H1 (cell line): ENCODE measurements at regions not wholly inside any gene's neighbourhood (a gene's known extent, or its start where the extent isn't known, plus 50 kb on each side); places are given as distances from the start of the nearest gene placed in this dataset.

Source experiments
- CTCF ChIA-PET: fragments of 300-600 bp; sonication (Branson Sonifier 250); formaldehyde crosslinking; loops from one replicate; lab custom pipeline; 2021; ENCODE audit not compliant: partially characterized antibody; lab: Charles Lee
- POLR2A ChIA-PET: fragments of 300-600 bp; sonication (Branson Sonifier 250); formaldehyde crosslinking; loops from one replicate; lab custom pipeline; 2021; ENCODE audit warnings: inconsistent platforms; ENCODE audit not compliant: partially characterized antibody; lab: Charles Lee
- DNase-seq, 2 experiments: peaks; one replicate each; pipeline versions ENCODE4 v3.0.0 to v3.0.0-alpha.2; 2010 to 2022; ENCODE audit warnings: low spot score in 2 of 2, low read depth in 1 of 2, mixed read lengths in 1 of 2
- FAIRE-seq: peaks from 2 replicates; lab custom pipeline; 2011; peaks lifted over from hg19 to GRCh38; lab: Jason Lieb, UNC
- H2AFZ ChIP-seq: 2 replicates; pipeline ENCODE4 v1.8.1; 2012; ENCODE audit warnings: low read length, inconsistent platforms
- H2AK5ac ChIP-seq: 2 replicates; pipeline ENCODE4 v1.6.1; 2013; ENCODE audit warnings: low read depth, low read length
- H2BK120ac ChIP-seq: replicated peaks from 2 replicates; pipeline ENCODE3; 2013; ENCODE audit warnings: low read depth, low read length, inconsistent platforms
- H2BK12ac ChIP-seq: 2 replicates; pipeline ENCODE4 v1.6.1; 2013; ENCODE audit warnings: low read depth, low read length
- H2BK15ac ChIP-seq: 2 replicates; pipeline ENCODE4 v1.6.1; 2013; ENCODE audit warnings: low read length
- H2BK20ac ChIP-seq: 2 replicates; pipeline ENCODE4 v1.6.1; 2013; ENCODE audit warnings: low read length
- H2BK5ac ChIP-seq: 2 replicates; pipeline ENCODE4 v1.6.1; 2013; ENCODE audit warnings: low read depth, low read length
- H3K14ac ChIP-seq: 2 replicates; pipeline ENCODE4 v1.6.1; 2013; ENCODE audit warnings: inconsistent platforms; ENCODE audit not compliant: insufficient read length
- H3K18ac ChIP-seq: 2 replicates; pipeline ENCODE4 v1.6.1; 2013; ENCODE audit warnings: low read length; ENCODE audit errors: extremely low read depth
- H3K23ac ChIP-seq: 2 replicates; pipeline ENCODE4 v1.6.1; 2013; ENCODE audit warnings: inconsistent platforms; ENCODE audit not compliant: insufficient read length
- H3K23me2 ChIP-seq: 2 replicates; pipeline ENCODE4 v1.6.1; 2013; ENCODE audit warnings: low read depth, low read length
- H3K27ac ChIP-seq: 2 replicates; pipeline ENCODE4 v1.6.1; 2011; ENCODE audit warnings: low read depth, low read length, inconsistent platforms
- H3K27me3 ChIP-seq, 4 experiments: replicated peaks in 1 of 4; 1 replicate in 1 of 4; 2 replicates in 3 of 4; pipeline versions ENCODE4 v1.6.1 to v1.8.1; 2011 to 2013; ENCODE audit warnings: low read length in 3 of 4, mild to moderate bottlenecking in 3 of 4, inconsistent platforms in 2 of 4, mixed read lengths in 2 of 4, moderate library complexity in 1 of 4; ENCODE audit not compliant: control insufficient read depth in 3 of 4, insufficient read depth in 3 of 4; ENCODE audit errors: extremely low read depth in 1 of 4
- H3K36me3 ChIP-seq, 4 experiments: 2 replicates each; pipeline versions ENCODE4 v1.6.1 to v1.8.1; 2011 to 2013; ENCODE audit warnings: mild to moderate bottlenecking in 4 of 4, low read length in 3 of 4, moderate library complexity in 2 of 4, control low read depth in 1 of 4, inconsistent platforms in 1 of 4; ENCODE audit not compliant: insufficient read depth in 4 of 4, control insufficient read depth in 2 of 4
- H3K4ac ChIP-seq: replicated peaks from 2 replicates; pipeline ENCODE3; 2013; ENCODE audit warnings: low read length, low read depth, mixed read lengths, inconsistent platforms; ENCODE audit not compliant: insufficient read length
- H3K4me1 ChIP-seq, 4 experiments: replicated peaks in 1 of 4; 1 replicate in 1 of 4; 2 replicates in 3 of 4; pipeline versions ENCODE4 v1.6.1 to v1.8.1; 2011 to 2013; ENCODE audit warnings: low read length in 3 of 4, inconsistent platforms in 2 of 4, mixed read lengths in 1 of 4; ENCODE audit not compliant: insufficient read depth in 4 of 4, control insufficient read depth in 3 of 4
- H3K4me2 ChIP-seq, 2 experiments: 2 replicates each; pipeline versions ENCODE4 v1.6.1 to v1.8.1; 2011 to 2013; ENCODE audit warnings: low read depth in 2 of 2, low read length in 2 of 2, control low read depth in 1 of 2, inconsistent platforms in 1 of 2, mild to moderate bottlenecking in 1 of 2; ENCODE audit not compliant: insufficient read depth in 1 of 2
- H3K4me3 ChIP-seq, 4 experiments: fragments of 200-600, 300-600 bp in 1 of 4; sonication (generic), shearing (Covaris generic), sonication (Bioruptor Twin) in 1 of 4; 2 replicates each; pipeline versions ENCODE4 v1.5.1 to v1.8.1; 2011 to 2016; ENCODE audit warnings: low read length in 4 of 4, low read depth in 3 of 4, control low read depth in 2 of 4, inconsistent platforms in 2 of 4, mild to moderate bottlenecking in 2 of 4, mixed read lengths in 1 of 4, moderate library complexity in 1 of 4; ENCODE audit not compliant: insufficient read depth in 2 of 4; ENCODE audit errors: extremely low read depth in 1 of 4
- H3K56ac ChIP-seq: replicated peaks from 2 replicates; pipeline ENCODE3; 2013; ENCODE audit warnings: low read depth, mild to moderate bottlenecking, mixed read lengths, low read length, inconsistent platforms; ENCODE audit not compliant: insufficient read length
- H3K79me1 ChIP-seq: 2 replicates; pipeline ENCODE4 v1.6.1; 2013; ENCODE audit warnings: low read depth, low read length, control low read depth
- H3K79me2 ChIP-seq, 2 experiments: 2 replicates each; pipeline versions ENCODE4 v1.6.1 to v1.8.1; 2012 to 2013; ENCODE audit warnings: low read length in 2 of 2, mild to moderate bottlenecking in 2 of 2, inconsistent platforms in 1 of 2; ENCODE audit not compliant: insufficient read depth in 2 of 2, control insufficient read depth in 1 of 2
- H3K9ac ChIP-seq, 4 experiments: replicated peaks in 1 of 4; 1 replicate in 1 of 4; 2 replicates in 3 of 4; pipeline versions ENCODE4 v1.6.1 to v1.8.1; 2011 to 2013; ENCODE audit warnings: low read depth in 3 of 4, low read length in 3 of 4, control low read depth in 2 of 4, mild to moderate bottlenecking in 2 of 4, moderate library complexity in 2 of 4, inconsistent platforms in 1 of 4; ENCODE audit errors: extremely low read depth in 1 of 4
- H3K9me3 ChIP-seq, 2 experiments: 2 replicates each; pipeline versions ENCODE4 v1.6.1 to v1.8.1; 2012 to 2013; ENCODE audit warnings: mild to moderate bottlenecking in 2 of 2, moderate library complexity in 2 of 2, control low read depth in 1 of 2, inconsistent platforms in 1 of 2, low read depth in 1 of 2, low read length in 1 of 2, mixed read lengths in 1 of 2; ENCODE audit not compliant: insufficient read depth in 2 of 2
- H4K20me1 ChIP-seq, 2 experiments: replicated peaks in 1 of 2; 2 replicates each; pipeline versions ENCODE3 to v1.8.1; 2011 to 2013; ENCODE audit warnings: inconsistent platforms in 2 of 2, low read length in 2 of 2, mild to moderate bottlenecking in 1 of 2; ENCODE audit not compliant: insufficient read depth in 2 of 2, control insufficient read depth in 1 of 2
- H4K5ac ChIP-seq: 2 replicates; pipeline ENCODE4 v1.6.1; 2013; ENCODE audit warnings: low read length, low read depth, mixed read lengths, inconsistent platforms; ENCODE audit not compliant: insufficient read length
- H4K8ac ChIP-seq: 2 replicates; pipeline ENCODE4 v1.8.0; 2013; ENCODE audit warnings: mild to moderate bottlenecking, moderate library complexity, low read length, inconsistent platforms; ENCODE audit not compliant: insufficient read depth; ENCODE audit errors: extremely low read depth
- H4K91ac ChIP-seq: replicated peaks from 2 replicates; pipeline ENCODE3; 2013; ENCODE audit warnings: low read length, mixed read lengths, inconsistent platforms; ENCODE audit not compliant: insufficient read length
- CBX5 ChIP-seq: fragments of 300-800, 300-1000 bp; sonication (generic); IDR thresholded peaks from 2 replicates; pipeline ENCODE4 v1.7.1; 2016; ENCODE audit warnings: antibody characterized with exemption, low read length, low read depth
- CEBPB ChIP-seq: IDR thresholded peaks from 2 replicates; pipeline ENCODE4 v1.6.1; 2012; ENCODE audit warnings: low read depth, low read length
- CTBP2 ChIP-seq: IDR thresholded peaks from 2 replicates; pipeline ENCODE4 v1.7.0; 2011; ENCODE audit warnings: borderline replicate concordance, mild to moderate bottlenecking, moderate library complexity, mixed read lengths, low read length; ENCODE audit not compliant: insufficient read depth, insufficient read length
- FOSL1 ChIP-seq: IDR thresholded peaks from 2 replicates; pipeline ENCODE4 v1.6.1; 2011; ENCODE audit warnings: mild to moderate bottlenecking, low read depth, low read length, moderate library complexity; ENCODE audit not compliant: insufficient read depth
- HDAC2 ChIP-seq, 2 experiments: fragments of 300-600 bp in 1 of 2; sonication (generic) in 1 of 2; IDR thresholded peaks; 2 replicates each; pipeline ENCODE4 v1.6.1; 2011 to 2012; ENCODE audit warnings: low read depth in 2 of 2, low read length in 2 of 2, mild to moderate bottlenecking in 2 of 2, moderate library complexity in 2 of 2, borderline replicate concordance in 1 of 2, inconsistent platforms in 1 of 2
- RFX5 ChIP-seq: IDR thresholded peaks from 2 replicates; pipeline ENCODE4 v1.6.1; 2011; ENCODE audit warnings: low read depth, low read length, improper control_type of control experiment, borderline replicate concordance
- RXRA ChIP-seq: IDR thresholded peaks from 2 replicates; pipeline ENCODE4 v1.6.1; 2011; ENCODE audit warnings: low read depth, mild to moderate bottlenecking, low read length, moderate library complexity; ENCODE audit not compliant: insufficient read depth
- SIRT6 ChIP-seq: IDR thresholded peaks from one replicate; pipeline ENCODE4 v1.7.1; 2012; ENCODE audit warnings: low read length, inconsistent platforms
- TAF7 ChIP-seq: optimal IDR thresholded peaks from 2 replicates; pipeline ENCODE3; 2011; ENCODE audit warnings: low read depth, mild to moderate bottlenecking, inconsistent platforms, low read length, moderate library complexity, borderline replicate concordance
- WGBS, 2 experiments: shearing (Covaris generic) in 1 of 2; methylation state at CpG; one replicate each; pipeline versions ENCODE4 v1.1.6 to v1.1.7; 2013 to 2015; ENCODE audit warnings: low lambda C conversion rate in 2 of 2, mixed read lengths in 2 of 2, inconsistent platforms in 1 of 2, low coverage in 1 of 2, missing lambda C conversion rate in 1 of 2; ENCODE audit not compliant: insufficient replicate concordance in 2 of 2, insufficient coverage in 1 of 2, insufficient read length in 1 of 2; ENCODE audit errors: extremely low coverage in 1 of 2, missing lambda C conversion rate in 1 of 2; 5-methylcytosine and 5-hydroxymethylcytosine counted together
- TF ChIP-seq, protein P1 (sequence below): IDR thresholded peaks from 2 replicates; pipeline ENCODE4 v1.6.1; 2012; ENCODE audit warnings: low read length, inconsistent platforms
- TF ChIP-seq, protein P2 (sequence below): IDR thresholded peaks from 2 replicates; pipeline ENCODE4 v1.6.1; 2012; ENCODE audit warnings: inconsistent platforms

- peak overlapping the region; percentile 91; the same call in 1 of the 2 replicates for H2AFZ ChIP-seq
- WGBS, 2 experiments = 83% methylated on average over 9 of the region's 9 CpGs; no CpG with 5 or more reads in 1 of the 2 experiments
- no peaks in the 10 kb centered on the region for H3K23me2 ChIP-seq
- H3K9ac ChIP-seq = peak overlapping the region in 1 of 4 experiments; percentile 57; a peak in 1 of 7 replicates
- no peak overlapping the region for H3K23ac ChIP-seq
- ChIA-PET CTCF (interaction anchor here (0.6 to 2.4 kb wide), 20 partner anchors 9 to 1070 kb away, joined by 3 to 11 read pairs (median 3); no protein-coding TSS in a partner anchor), POLR2A (no interaction called here)
- H2BK15ac ChIP-seq = no peak overlapping the region
- H3K4me2 ChIP-seq = no peak overlapping the region
- no peaks in the 10 kb centered on the region for H4K20me1 ChIP-seq
- no peak overlapping the region for H3K4ac ChIP-seq
- 0 out of 7 replicates have a peak, but pooled peaks cover 0 to 2% (median 0%) of the 10 kb centered on the region in 4 experiments for H3K4me1 ChIP-seq
- H3K27me3 ChIP-seq = peaks cover 0 to 1% (median 0%) of the 10 kb centered on the region in 4 experiments; a peak in 2 of 7 replicates
- no peak for FAIRE-seq
- DNase-seq = no peak
- no peak overlapping the region for H2BK12ac ChIP-seq
- H3K79me1 ChIP-seq = no peaks in the 10 kb centered on the region
- H2BK20ac ChIP-seq = no peak overlapping the region
- H4K91ac ChIP-seq = no peak overlapping the region
- no peak overlapping the region for H3K14ac ChIP-seq
- H3K4me3 ChIP-seq = no peak overlapping the region
- no peaks in the 10 kb centered on the region for H3K36me3 ChIP-seq
- H3K18ac ChIP-seq = no peak overlapping the region
- no peak overlapping the region for H2BK5ac ChIP-seq
- H3K27ac ChIP-seq = no peak overlapping the region
- no peak overlapping the region for H2AK5ac ChIP-seq
- no peak overlapping the region for H4K5ac ChIP-seq
- no peak overlapping the region for H3K56ac ChIP-seq
- H3K9me3 ChIP-seq = no peaks in the 10 kb centered on the region
- H4K8ac ChIP-seq = no peak overlapping the region
- no peak overlapping the region for H2BK120ac ChIP-seq
- no peaks in the 10 kb centered on the region for H3K79me2 ChIP-seq
- TF ChIP-seq, protein P1, sequence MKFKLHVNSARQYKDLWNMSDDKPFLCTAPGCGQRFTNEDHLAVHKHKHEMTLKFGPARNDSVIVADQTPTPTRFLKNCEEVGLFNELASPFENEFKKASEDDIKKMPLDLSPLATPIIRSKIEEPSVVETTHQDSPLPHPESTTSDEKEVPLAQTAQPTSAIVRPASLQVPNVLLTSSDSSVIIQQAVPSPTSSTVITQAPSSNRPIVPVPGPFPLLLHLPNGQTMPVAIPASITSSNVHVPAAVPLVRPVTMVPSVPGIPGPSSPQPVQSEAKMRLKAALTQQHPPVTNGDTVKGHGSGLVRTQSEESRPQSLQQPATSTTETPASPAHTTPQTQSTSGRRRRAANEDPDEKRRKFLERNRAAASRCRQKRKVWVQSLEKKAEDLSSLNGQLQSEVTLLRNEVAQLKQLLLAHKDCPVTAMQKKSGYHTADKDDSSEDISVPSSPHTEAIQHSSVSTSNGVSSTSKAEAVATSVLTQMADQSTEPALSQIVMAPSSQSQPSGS = no peak
- TF ChIP-seq, protein P2, sequence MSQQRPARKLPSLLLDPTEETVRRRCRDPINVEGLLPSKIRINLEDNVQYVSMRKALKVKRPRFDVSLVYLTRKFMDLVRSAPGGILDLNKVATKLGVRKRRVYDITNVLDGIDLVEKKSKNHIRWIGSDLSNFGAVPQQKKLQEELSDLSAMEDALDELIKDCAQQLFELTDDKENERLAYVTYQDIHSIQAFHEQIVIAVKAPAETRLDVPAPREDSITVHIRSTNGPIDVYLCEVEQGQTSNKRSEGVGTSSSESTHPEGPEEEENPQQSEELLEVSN = no peak
- TF ChIP-seq CEBPB (no peak), HDAC2 (IDR thresholded peaks at IDR 0.05; ENCODE audit: borderline replicate concordance in 1 of 2, low read depth in 2 of 2, low read length in 2 of 2) (no peak), RXRA (no peak), CBX5 (no peak), TAF7 (no peak), SIRT6 (no peak), FOSL1 (no peak), CTBP2 (no peak), RFX5 (no peak)
Measured at GRCh38 chr6:8982668-8983067, 547.3 kb upstream of the SLC35B3 start.
